Cardiac muscle cell (in vitro differentiated cells and primary cell): ENCODE measurements at regions not wholly inside any gene's neighbourhood (a gene's known extent, or its start where the extent isn't known, plus 50 kb on each side); places are given as distances from the start of the nearest gene placed in this dataset.

ENCODE experiments used
- DNase-seq, 2 donors: peaks; one replicate each; pipeline versions ENCODE4 v3.0.0 to v3.0.0-alpha.2; 2010 to 2017; ENCODE audit warnings: low read depth in 1 of 2, low spot score in 1 of 2
- H3K27ac ChIP-seq: fragments of 200-600 bp; sonication (generic); 2 replicates; pipeline ENCODE4 v1.5.1; 2016
- H3K27me3 ChIP-seq: fragments of 200-600 bp; sonication (generic); 2 replicates; pipeline ENCODE4 v1.6.0; 2016; ENCODE audit warnings: control low read depth
- H3K36me3 ChIP-seq: fragments of 200-600 bp; sonication (generic); 2 replicates; pipeline ENCODE4 v1.5.1; 2016; ENCODE audit warnings: control low read depth
- H3K4me1 ChIP-seq: fragments of 200-600 bp; sonication (generic); 2 replicates; pipeline ENCODE4 v1.8.1; 2017; ENCODE audit warnings: low read depth, mild to moderate bottlenecking, mixed run types
- H3K4me3 ChIP-seq: fragments of 200-600 bp; sonication (generic); 2 replicates; pipeline ENCODE4 v1.5.1; 2016; ENCODE audit warnings: mild to moderate bottlenecking
- H3K9me3 ChIP-seq: fragments of 200-600 bp; sonication (generic); 2 replicates; pipeline ENCODE4 v1.5.1; 2017; ENCODE audit warnings: low read depth, mild to moderate bottlenecking, control low read depth
- TF ChIP-seq, protein P1 (sequence below): IDR thresholded peaks from 2 replicates; pipeline ENCODE4 v1.5.1; 2012; ENCODE audit warnings: low read depth, mild to moderate bottlenecking, low read length

DNA sequence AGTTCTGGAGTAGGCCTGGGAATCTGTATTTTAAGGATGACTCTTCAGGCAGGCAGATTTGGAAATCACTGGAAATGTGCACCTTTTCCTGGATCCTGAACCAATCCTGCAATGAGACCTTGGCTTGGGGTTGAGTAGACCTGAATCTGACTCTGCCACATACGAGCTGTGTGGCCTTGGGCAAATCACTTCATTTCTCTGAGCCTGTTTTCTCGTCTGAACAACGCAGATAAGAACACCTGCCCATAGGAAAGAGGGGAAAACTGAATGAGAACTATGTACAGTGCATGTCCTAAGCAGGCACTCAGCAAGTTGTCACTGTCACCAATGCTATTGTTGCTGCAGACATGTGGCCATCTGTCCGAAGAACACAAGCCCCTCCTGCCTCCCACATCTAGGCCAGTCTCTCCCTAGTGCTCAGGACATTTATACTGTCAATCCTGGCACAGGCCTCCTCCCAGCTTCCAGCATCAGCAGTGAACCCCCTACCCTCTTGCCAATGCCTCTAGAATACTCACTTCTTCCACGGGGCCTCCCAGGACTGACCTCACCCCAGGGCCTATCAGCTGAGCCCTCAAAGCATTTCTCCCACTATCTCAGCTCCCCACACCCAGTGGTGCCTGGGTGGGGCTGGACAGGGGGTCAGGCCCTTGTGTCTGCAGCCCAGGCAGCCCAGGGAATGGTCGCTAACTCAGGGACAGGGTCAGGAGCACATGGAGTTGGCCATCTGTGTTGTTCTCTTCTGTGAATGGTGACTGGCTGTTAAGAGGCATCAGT lies 88.8 kb upstream of the ZBTB40 start:
- H3K4me1 ChIP-seq, result no peaks in the 10 kb centered on the region
- H3K36me3 ChIP-seq, result no peaks in the 10 kb centered on the region
- no peaks in the 10 kb centered on the region for H3K9me3 ChIP-seq
- DNase-seq, result no peak
- TF ChIP-seq, protein P1, sequence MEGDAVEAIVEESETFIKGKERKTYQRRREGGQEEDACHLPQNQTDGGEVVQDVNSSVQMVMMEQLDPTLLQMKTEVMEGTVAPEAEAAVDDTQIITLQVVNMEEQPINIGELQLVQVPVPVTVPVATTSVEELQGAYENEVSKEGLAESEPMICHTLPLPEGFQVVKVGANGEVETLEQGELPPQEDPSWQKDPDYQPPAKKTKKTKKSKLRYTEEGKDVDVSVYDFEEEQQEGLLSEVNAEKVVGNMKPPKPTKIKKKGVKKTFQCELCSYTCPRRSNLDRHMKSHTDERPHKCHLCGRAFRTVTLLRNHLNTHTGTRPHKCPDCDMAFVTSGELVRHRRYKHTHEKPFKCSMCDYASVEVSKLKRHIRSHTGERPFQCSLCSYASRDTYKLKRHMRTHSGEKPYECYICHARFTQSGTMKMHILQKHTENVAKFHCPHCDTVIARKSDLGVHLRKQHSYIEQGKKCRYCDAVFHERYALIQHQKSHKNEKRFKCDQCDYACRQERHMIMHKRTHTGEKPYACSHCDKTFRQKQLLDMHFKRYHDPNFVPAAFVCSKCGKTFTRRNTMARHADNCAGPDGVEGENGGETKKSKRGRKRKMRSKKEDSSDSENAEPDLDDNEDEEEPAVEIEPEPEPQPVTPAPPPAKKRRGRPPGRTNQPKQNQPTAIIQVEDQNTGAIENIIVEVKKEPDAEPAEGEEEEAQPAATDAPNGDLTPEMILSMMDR, result no peak
- no peak overlapping the region for H3K27ac ChIP-seq
- no peak overlapping the region for H3K4me3 ChIP-seq
- H3K27me3 ChIP-seq, result peaks cover 53% of the 10 kb centered on the region

DNA sequence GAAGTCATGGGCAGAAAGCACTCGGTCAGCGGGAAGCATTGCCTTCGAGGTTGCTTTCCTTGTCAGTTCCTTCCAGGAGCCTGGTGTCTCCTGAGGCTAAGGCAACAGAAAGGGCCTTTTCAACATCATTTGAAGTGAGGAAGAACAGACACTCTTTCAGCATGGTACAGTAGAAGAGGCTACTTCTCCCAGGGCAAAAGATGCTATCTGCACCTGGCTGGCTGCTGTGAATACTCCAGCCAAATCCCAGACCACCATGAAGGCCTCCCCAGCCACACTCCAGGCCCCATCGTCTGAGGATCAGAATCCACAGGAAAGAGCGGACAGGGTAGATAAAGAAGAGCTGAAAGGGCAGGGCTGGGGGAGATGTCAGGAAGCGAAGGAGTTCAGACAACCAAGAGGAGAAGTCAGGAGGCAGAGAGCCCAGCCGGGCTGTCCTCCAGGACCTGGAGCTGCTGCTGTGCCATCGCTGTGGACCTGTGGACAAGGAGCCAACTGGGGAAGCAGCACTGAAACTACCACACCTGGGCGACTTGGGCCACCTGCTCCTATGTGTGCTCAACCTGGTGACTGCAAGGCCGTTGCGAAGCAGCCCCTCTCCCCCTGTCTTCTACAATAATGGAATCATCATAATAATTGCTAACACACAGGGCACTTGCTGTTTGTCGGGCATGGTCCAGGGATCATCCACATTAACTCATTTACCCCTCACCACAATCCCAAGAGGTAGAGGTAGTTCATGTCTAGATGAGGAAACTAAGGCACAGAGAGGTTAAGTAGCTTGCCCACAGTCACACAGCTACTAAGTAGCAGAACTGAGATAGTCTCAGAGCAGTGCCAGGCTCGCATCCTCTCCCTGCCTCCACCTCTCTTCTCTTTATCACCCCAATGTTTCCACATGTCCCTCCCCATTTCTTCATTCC lies 88.0 kb upstream of the ZBTB40 start:
- no peaks in the 10 kb centered on the region for H3K4me1 ChIP-seq
- no peak overlapping the region for H3K27ac ChIP-seq
- DNase-seq, result no peak
- H3K36me3 ChIP-seq, result no peaks in the 10 kb centered on the region
- H3K4me3 ChIP-seq, result no peak overlapping the region
- TF ChIP-seq, protein P1, result no peak
- peaks cover 57% of the 10 kb centered on the region for H3K27me3 ChIP-seq
- no peaks in the 10 kb centered on the region for H3K9me3 ChIP-seq

DNA sequence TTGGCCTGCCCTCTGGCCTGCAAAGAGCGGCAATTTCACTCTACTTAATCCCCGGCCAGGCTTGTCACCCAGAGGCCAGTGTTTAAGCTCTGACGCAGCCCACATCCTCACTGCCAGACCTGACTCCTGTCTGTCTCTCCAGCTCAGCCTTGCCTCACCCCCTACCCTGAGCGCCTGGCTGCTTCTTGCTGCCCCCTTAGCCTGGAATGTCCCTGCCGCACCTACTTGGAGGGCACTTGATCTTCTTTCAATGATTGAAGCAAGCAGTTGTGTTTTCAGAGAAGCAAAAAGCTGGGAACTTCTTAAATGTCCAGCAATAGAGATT lies 87.4 kb upstream of the ZBTB40 start:
- TF ChIP-seq, protein P1, result no peak
- H3K9me3 ChIP-seq, result no peaks in the 10 kb centered on the region
- no peak overlapping the region for H3K4me3 ChIP-seq
- no peaks in the 10 kb centered on the region for H3K4me1 ChIP-seq
- H3K27ac ChIP-seq, result no peak overlapping the region
- no peak for DNase-seq
- H3K27me3 ChIP-seq, result peaks cover 60% of the 10 kb centered on the region
- H3K36me3 ChIP-seq, result no peaks in the 10 kb centered on the region

DNA sequence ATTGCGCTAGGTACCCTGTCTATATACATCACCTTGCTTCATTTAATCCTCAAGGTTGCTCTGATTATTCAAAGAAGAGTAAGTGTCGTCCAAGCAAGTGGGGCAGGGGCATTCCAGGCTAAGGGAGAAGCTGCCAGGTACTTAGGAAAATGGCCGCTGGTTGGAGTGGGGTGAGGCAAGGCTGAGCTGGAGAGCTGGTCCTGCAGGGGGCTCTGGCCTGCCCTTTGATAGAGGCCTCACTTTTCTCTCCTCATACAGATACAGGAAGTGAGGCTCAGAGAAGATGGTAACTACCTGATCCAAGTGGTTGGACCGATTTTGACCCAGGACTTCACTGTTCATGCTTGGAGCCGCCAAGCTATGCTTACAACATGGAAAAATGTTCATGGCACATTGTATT lies 86.9 kb upstream of the ZBTB40 start:
- H3K27me3 ChIP-seq, result peaks cover 60% of the 10 kb centered on the region
- no peaks in the 10 kb centered on the region for H3K9me3 ChIP-seq
- H3K4me1 ChIP-seq, result no peaks in the 10 kb centered on the region
- no peak overlapping the region for H3K27ac ChIP-seq
- TF ChIP-seq, protein P1, result peak; percentile 3
- no peaks in the 10 kb centered on the region for H3K36me3 ChIP-seq
- no peak for DNase-seq
- H3K4me3 ChIP-seq, result no peak overlapping the region

DNA sequence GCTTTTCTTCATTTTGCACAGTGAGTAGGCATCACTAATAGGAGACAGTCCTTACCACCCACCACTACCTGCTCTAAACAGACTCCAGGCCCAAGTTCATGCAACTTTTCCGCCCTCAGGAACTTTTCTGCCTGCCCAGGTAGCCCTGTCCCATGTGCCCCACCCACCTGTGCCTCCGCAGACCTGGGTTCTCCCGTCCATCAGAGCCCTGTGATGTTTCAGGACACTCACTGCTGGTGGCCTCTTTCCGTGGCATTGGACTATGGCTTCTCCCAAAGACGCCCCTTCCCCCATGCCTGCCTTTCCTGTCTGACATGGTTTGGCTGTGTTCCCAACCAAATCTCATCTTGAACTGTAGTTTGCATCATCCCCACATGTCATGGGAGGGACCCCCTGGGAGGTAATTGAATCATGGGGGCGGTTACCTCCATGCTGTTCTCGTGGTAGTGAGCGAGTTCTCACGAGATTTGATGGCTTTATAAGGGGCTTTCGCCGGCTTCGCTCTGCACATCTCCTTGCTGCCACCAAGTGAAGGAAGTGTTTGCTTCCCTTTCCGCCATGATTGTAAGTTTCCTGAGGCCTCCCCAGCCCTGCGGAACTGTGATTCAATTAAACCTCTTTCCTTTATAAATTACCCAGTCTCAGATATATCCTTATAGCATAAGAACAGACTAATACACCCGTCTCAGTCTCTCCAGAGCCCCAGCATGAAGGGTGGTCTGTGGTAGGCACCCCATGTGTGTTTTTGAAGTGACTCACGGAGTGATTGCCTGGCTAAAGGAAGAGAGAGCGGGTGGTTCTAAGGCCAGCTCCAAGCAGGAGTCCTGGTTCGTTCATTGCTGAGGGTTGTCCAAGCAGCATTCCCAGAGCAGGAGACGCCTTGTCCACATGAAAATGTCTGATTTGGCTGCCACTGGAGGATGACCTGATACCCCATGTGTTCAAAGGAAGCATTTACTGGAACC lies 86.0 kb upstream of the ZBTB40 start:
- peaks cover 59% of the 10 kb centered on the region for H3K27me3 ChIP-seq
- TF ChIP-seq, protein P1, result no peak
- H3K9me3 ChIP-seq, result no peaks in the 10 kb centered on the region
- H3K4me3 ChIP-seq, result no peak overlapping the region
- no peak for DNase-seq
- no peaks in the 10 kb centered on the region for H3K4me1 ChIP-seq
- H3K27ac ChIP-seq, result no peak overlapping the region
- no peaks in the 10 kb centered on the region for H3K36me3 ChIP-seq
